PC-3 (cell line): ENCODE measurements at regions not wholly inside any gene's neighbourhood (a gene's known extent, or its start where the extent isn't known, plus 50 kb on each side); places are given as distances from the start of the nearest gene placed in this dataset.
A peak's percentile ranks its signal among the peaks of the same experiment; 100 is the strongest.

Source experiments
- ATAC-seq: fragments of 200-7000 bp; cut with Tn5 transposase; 2 replicates; pipeline ENCODE4 v1.9.1; 2020; ENCODE audit warnings: mild to moderate bottlenecking, moderate library complexity
- BruUV-seq: library from RNA; stranded (reverse); fragments of 400-500 nt; replicated peaks from 2 replicates; lab custom pipeline; 2021; lab: Mats Ljungman, UMichigan
- CTCF ChIA-PET: fragments of 300-600 bp; sonication (Branson Sonifier 250); formaldehyde crosslinking; loops from one replicate; lab custom pipeline; 2022; ENCODE audit warnings: antibody characterized with exemption; lab: Charles Lee
- POLR2A ChIA-PET: fragments of 300-600 bp; sonication (Branson Sonifier 250); formaldehyde crosslinking; loops from one replicate; lab custom pipeline; 2022; ENCODE audit warnings: antibody characterized with exemption; ENCODE audit not compliant: unreplicated experiment; lab: Charles Lee
- DNase-seq: peaks from one replicate; pipeline ENCODE4 v3.0.0-alpha.2; 2015
- H2AFZ ChIP-seq: fragments of 300-600 bp; sonication (generic); 2 replicates; pipeline ENCODE4 v1.6.0; 2016; ENCODE audit warnings: antibody characterized with exemption, low read length
- H3F3A ChIP-seq: fragments of 300-600 bp; sonication (generic); one replicate; pipeline ENCODE4 v1.6.0; 2017; ENCODE audit warnings: antibody characterized with exemption, low read length, control low read depth, mild to moderate bottlenecking; ENCODE audit not compliant: unreplicated experiment
- H3K27ac ChIP-seq: fragments of 300-600 bp; sonication (generic); 2 replicates; pipeline ENCODE4 v1.5.1; 2016; ENCODE audit warnings: mild to moderate bottlenecking, low read length
- H3K27me3 ChIP-seq: fragments of 300-600 bp; sonication (generic); 2 replicates; pipeline ENCODE4 v1.6.1; 2016; ENCODE audit warnings: low read length, mixed read lengths
- H3K36me3 ChIP-seq: fragments of 300-600 bp; sonication (generic); 2 replicates; pipeline ENCODE4 v1.6.1; 2016; ENCODE audit warnings: low read depth, mixed run types, low read length, mixed read lengths
- H3K4me1 ChIP-seq: fragments of 300-600 bp; sonication (generic); 2 replicates; pipeline ENCODE4 v1.5.1; 2016; ENCODE audit warnings: low read length; ENCODE audit not compliant: insufficient read depth
- H3K4me2 ChIP-seq: fragments of 300-600 bp; sonication (generic); 2 replicates; pipeline ENCODE4 v1.6.0; 2016; ENCODE audit warnings: low read length
- H3K4me3 ChIP-seq: fragments of 300-600 bp; sonication (generic); 2 replicates; pipeline ENCODE4 v1.5.1; 2016; ENCODE audit warnings: mild to moderate bottlenecking, low read length, mixed read lengths
- H3K79me2 ChIP-seq: fragments of 300-600 bp; sonication (generic); 2 replicates; pipeline ENCODE4 v1.6.1; 2017; ENCODE audit warnings: low read length, mixed read lengths
- H3K9ac ChIP-seq: fragments of 300-600 bp; sonication (generic); 2 replicates; pipeline ENCODE4 v1.6.0; 2016; ENCODE audit warnings: mild to moderate bottlenecking, low read length
- H3K9me2 ChIP-seq: fragments of 300-600 bp; sonication (generic); replicated peaks from 2 replicates; pipeline ENCODE4 v1.6.1; 2016; ENCODE audit warnings: mixed run types, low read length, mixed read lengths
- H3K9me3 ChIP-seq: fragments of 300-600 bp; sonication (generic); 2 replicates; pipeline ENCODE4 v1.6.1; 2016; ENCODE audit warnings: low read length, mixed read lengths
- H4K20me1 ChIP-seq: fragments of 300-600 bp; sonication (generic); 2 replicates; pipeline ENCODE4 v1.6.1; 2016; ENCODE audit warnings: low read length, mixed read lengths
- EZH2 ChIP-seq: fragments of 300-600 bp; sonication (generic); IDR thresholded peaks from one replicate; pipeline ENCODE4 v1.6.1; 2017; ENCODE audit warnings: antibody characterized with exemption, mild to moderate bottlenecking, low read length; ENCODE audit not compliant: unreplicated experiment
- EZH2phosphoT487 ChIP-seq: fragments of 300-600 bp; sonication (generic); IDR thresholded peaks from 2 replicates; pipeline ENCODE4 v1.6.1; 2018; ENCODE audit warnings: mild to moderate bottlenecking, antibody characterized with exemption, low read length, borderline replicate concordance
- intact Hi-C: fragments of 100-400 bp; cut with micrococcal nuclease; formaldehyde crosslinking; loops from 2 replicates; pipeline ENCODE4 v1.9.0; 2023
- TF ChIP-seq, protein P1 (sequence below): fragments of 300-600 bp; sonication (generic); conservative IDR thresholded peaks from 2 replicates; pipeline ENCODE4 v1.5.1; 2017; ENCODE audit warnings: antibody characterized with exemption, low read depth, mild to moderate bottlenecking, low read length

DNA sequence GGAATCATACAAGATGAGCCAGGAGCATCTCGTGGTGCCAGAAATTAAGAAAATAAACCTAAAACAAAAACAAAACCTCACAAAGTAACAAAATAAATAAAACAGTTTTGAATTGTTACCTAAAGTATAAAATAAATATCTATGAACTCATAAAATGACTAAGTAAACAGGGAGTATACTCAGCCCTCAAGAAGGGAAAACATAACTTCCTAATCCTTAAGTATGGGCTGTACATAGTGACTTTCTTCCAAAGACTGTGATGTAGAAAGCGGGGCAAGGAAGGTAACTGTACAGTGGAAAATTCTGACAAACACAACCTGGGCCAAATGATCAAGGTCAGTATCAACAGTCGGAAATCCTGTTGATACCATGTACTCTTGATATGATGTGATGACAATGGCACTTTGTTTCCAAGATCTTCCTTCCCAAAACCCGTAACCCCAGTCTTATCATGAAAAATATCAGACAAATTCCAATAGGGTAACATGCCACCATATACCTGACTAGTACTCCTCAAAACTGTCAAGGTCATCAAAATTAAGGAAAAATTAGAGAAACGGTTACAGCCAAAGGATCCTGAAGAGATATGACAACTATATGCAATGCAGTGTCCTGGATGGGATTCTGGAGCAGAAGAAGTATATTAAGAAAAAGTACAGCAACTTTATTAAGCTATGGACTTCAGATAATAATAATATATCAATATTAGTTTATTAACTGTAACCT is 76.0 kb upstream of the XIRP2 start:
- ChIA-PET POLR2A (no interaction called here), CTCF (no interaction called here)
- no peak for DNase-seq
- Histone ChIP-seq H3K9me2 (no peaks in the 10 kb centered on the region), H3K4me3 (no peak overlapping the region), H3F3A (no peaks in the 10 kb centered on the region), H3K36me3 (no peaks in the 10 kb centered on the region), H3K79me2 (no peaks in the 10 kb centered on the region), H4K20me1 (no peaks in the 10 kb centered on the region), H3K9me3 (no peaks in the 10 kb centered on the region), H3K4me2 (no peak overlapping the region), H3K9ac (no peak overlapping the region), H3K4me1 (no peaks in the 10 kb centered on the region), H2AFZ (no peak overlapping the region), H3K27ac (no peak overlapping the region), H3K27me3 (no peaks in the 10 kb centered on the region)
- BruUV-seq, result no TSS peak
- ATAC-seq, result peak; percentile 97
- TF ChIP-seq EZH2 (no peak), EZH2phosphoT487 (no peak)
- TF ChIP-seq, protein P1, sequence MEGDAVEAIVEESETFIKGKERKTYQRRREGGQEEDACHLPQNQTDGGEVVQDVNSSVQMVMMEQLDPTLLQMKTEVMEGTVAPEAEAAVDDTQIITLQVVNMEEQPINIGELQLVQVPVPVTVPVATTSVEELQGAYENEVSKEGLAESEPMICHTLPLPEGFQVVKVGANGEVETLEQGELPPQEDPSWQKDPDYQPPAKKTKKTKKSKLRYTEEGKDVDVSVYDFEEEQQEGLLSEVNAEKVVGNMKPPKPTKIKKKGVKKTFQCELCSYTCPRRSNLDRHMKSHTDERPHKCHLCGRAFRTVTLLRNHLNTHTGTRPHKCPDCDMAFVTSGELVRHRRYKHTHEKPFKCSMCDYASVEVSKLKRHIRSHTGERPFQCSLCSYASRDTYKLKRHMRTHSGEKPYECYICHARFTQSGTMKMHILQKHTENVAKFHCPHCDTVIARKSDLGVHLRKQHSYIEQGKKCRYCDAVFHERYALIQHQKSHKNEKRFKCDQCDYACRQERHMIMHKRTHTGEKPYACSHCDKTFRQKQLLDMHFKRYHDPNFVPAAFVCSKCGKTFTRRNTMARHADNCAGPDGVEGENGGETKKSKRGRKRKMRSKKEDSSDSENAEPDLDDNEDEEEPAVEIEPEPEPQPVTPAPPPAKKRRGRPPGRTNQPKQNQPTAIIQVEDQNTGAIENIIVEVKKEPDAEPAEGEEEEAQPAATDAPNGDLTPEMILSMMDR, result no peak
- intact Hi-C loops, result no loop called here

DNA sequence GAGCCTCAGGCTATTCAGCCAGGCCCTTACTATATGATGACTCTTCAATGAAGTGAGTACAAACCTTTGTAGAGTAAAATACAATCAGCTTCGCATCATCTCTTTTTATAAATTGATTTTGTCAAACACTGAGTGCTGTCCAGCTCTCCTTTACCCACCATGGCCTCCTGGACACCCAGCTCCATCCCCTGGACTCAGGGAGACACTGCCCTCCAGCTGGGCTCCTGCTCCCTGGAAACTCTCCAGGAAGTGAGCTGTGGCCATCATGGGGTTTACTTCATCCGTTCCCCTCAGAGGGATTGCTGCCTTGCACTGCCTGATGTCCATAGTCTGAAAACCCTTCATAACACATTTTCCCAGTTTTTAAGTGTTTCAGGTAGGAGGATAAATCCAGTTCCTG is 82.5 kb upstream of the XIRP2 start:
- TF ChIP-seq, protein P1, result no peak
- ChIA-PET POLR2A (no interaction called here), CTCF (no interaction called here)
- no peaks in the 10 kb centered on the region for H3K9me3 ChIP-seq
- H3K4me2 ChIP-seq, result no peak overlapping the region
- H3K79me2 ChIP-seq, result no peaks in the 10 kb centered on the region
- H3K4me1 ChIP-seq, result no peaks in the 10 kb centered on the region
- H3K4me3 ChIP-seq, result no peak overlapping the region
- BruUV-seq, result no TSS peak
- DNase-seq (no peak), ATAC-seq (no peak)
- intact Hi-C loops, result no loop called here
- H3K27me3 ChIP-seq, result no peaks in the 10 kb centered on the region
- H3K9me2 ChIP-seq, result no peaks in the 10 kb centered on the region
- no peaks in the 10 kb centered on the region for H4K20me1 ChIP-seq
- H3K27ac ChIP-seq, result no peak overlapping the region
- H3K9ac ChIP-seq, result no peak overlapping the region
- H3K36me3 ChIP-seq, result no peaks in the 10 kb centered on the region
- no peaks in the 10 kb centered on the region for H3F3A ChIP-seq
- H2AFZ ChIP-seq, result no peak overlapping the region

DNA sequence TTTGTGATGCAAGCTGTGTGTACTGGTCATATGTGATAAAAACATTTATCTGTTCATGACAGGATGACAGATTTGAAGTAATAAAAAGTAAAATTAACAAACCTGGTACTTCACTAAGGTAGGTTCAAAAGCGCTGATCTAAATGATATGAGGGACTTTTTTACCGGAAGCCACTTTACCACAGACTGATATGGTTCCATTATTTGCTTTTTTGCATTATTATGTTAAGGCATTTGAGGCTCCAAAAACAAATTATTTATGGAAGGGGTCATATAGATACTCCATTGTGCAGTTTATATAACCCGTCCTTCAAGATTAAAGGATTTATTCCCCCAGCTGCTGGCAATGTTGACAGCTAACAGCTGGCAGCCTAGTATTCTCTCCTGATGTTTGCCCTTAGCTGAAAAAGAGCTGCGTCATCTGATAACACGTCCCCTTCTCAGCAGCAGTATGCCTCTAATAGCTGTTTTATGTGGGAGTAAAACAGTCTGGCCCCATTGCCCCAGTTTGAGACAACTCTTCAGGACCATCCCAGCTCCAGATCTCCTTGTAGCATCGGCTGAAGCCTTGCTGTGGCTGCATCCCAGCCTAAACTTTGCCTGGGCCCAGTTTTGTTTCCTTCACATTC is 84.8 kb upstream of the XIRP2 start:
- ChIA-PET POLR2A (interaction anchor here (0.6 kb wide), 1 partner anchor 23 kb away, joined by 4 read pairs; no protein-coding TSS in a partner anchor), CTCF (no interaction called here)
- TF ChIP-seq EZH2phosphoT487, result no peak
- TF ChIP-seq, protein P1, result no peak
- Histone ChIP-seq H3K4me1 (no peaks in the 10 kb centered on the region), H3K9ac (no peak overlapping the region), H3K9me2 (no peaks in the 10 kb centered on the region), H3K79me2 (no peaks in the 10 kb centered on the region), H4K20me1 (no peaks in the 10 kb centered on the region), H3K27me3 (no peaks in the 10 kb centered on the region), H3F3A (no peaks in the 10 kb centered on the region), H3K27ac (no peak overlapping the region), H3K4me3 (no peak overlapping the region), H3K36me3 (no peaks in the 10 kb centered on the region), H2AFZ (no peak overlapping the region), H3K4me2 (no peak overlapping the region), H3K9me3 (no peaks in the 10 kb centered on the region)
- no TSS peak for BruUV-seq
- intact Hi-C loops, result no loop called here
- DNase-seq (no peak), ATAC-seq (no peak)
